HG02610 (cell line): ENCODE measurements at regions not wholly inside any gene's neighbourhood (a gene's known extent, or its start where the extent isn't known, plus 50 kb on each side); places are given as distances from the start of the nearest gene placed in this dataset.

Experiments
- ATAC-seq: cut with Tn5 transposase; IDR thresholded peaks from one replicate; pipeline ENCODE4 v1.9.1; 2021; ENCODE audit warnings: mild to moderate bottlenecking, moderate library complexity; ENCODE audit not compliant: unreplicated experiment

DNA sequence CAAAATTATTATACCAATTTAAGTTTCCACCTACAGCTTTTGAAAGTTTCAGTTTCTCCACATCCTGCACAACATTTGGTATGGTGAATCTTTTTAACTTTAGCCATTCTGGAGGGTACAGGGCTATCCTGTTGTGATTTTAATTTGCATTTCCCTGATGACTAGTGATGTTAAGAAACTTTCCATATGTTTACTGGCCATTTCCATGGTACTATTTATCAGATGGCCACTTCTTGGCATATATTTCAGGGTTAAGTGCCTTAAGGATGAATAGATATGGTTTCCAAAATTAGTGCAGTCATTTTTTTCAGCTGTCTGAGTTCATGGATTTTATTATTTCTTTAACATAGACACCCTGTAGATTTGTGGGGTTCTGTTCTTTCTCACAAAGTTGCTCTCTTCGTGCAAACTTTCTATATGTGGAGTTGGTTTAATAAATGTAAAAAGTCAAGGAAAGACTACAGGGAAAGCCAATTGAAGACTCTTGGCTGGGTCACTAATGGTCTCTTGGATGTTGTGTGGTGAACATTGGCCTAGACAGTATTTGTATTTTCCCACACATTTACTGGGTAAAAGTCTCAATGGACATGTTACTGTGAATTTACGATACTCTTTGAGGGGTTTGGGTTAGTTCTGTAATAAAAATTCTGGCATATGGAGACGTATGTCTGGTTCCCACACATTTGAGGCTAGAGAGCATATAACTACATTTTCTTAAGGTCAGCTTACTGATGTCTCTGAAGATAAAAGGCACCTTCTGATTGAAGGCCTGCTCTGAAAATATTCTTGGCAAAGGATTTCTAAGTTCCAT, 147.5 kb upstream of the PDZRN3 start:
- no peak for ATAC-seq

DNA sequence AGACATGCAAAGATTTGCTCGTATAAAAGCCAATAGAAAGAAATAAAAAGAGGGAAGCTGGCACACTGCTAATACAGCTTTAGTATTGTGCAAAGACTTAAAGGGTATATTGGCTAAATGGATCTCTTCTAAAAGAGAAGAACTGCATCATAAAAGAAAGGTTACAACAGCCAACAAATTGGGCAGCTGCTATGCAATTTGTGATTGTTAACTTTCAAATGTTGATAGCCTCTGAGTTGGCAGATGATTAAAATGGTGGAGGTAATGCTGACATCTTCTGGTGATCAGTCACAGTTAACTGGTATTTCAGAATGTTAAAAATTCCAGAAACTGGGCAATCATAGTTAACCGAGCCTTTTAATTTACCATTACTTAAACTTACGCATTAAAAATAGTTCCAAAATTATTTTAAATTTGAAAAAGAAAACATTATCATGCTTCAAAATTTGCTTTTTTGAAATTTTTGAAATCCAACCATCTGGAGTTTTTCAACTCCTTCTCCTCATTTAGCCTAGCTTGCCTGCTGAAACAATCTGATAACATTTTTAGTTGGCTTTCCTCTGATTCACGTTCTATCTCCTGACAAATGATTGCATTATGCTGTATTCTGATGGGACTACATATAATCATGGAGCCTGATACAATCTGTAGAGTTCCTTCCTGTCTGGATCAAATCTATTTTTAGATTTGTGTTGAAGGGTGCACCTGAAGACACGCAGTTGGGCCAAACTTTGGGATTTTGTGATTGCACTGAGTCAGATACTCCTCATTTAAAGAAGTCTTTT, 144.0 kb upstream of the PDZRN3 start:
- ATAC-seq: no peak

- ATAC-seq: no peak
These were observed 142.0 kb upstream of the PDZRN3 start for GRCh38 chr3:73766599-73767381.

- no peak for ATAC-seq
These were observed 141.3 kb upstream of the PDZRN3 start for GRCh38 chr3:73765878-73766545.

- ATAC-seq: no peak
These were observed 138.1 kb upstream of the PDZRN3 start for GRCh38 chr3:73762855-73763254.

DNA sequence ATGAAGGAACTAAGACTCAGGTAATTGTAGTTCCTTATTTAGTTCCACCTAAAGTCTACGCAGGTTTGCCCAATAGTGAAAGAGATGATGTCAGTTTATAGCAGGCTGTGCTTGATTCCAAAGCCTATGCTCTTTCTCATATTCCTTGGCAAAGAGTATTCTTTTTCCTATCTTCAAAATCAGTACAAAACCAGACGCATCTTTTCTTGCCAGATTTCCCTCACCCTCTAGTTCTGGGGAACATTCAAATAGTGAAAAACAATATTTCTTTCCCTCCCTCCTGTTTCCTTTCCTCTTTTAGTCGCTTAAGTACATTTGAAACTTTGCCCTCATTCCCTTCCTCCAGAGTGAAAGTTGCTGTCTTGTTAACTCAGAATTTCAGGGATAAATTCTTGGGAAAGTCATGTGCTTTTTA, 134.6 kb upstream of the PDZRN3 start:
- ATAC-seq: no peak

DNA sequence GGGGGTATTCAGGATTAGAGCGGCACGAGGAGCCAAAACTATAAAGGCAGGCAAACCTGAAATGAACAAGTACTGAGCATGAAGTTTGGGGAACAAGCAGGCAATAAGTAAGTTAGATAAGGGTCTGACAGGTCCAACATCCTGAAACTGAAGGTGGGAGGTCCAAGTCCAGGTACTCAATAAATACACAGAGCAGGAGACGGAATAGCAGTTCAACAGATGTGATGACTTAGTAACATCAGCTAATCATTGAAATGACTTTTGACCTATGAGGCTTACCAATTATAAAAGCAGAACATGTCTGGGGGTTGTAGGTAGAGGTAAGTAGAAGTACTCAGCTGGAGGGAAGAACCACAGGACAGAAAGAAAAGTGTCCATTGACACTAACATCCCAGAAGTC, 132.8 kb upstream of the PDZRN3 start:
- ATAC-seq: no peak

- ATAC-seq: no peak
These were observed 129.2 kb upstream of the PDZRN3 start for GRCh38 chr3:73753985-73754384.

- ATAC-seq: no peak
These were observed 127.6 kb upstream of the PDZRN3 start for GRCh38 chr3:73752338-73752737.

DNA sequence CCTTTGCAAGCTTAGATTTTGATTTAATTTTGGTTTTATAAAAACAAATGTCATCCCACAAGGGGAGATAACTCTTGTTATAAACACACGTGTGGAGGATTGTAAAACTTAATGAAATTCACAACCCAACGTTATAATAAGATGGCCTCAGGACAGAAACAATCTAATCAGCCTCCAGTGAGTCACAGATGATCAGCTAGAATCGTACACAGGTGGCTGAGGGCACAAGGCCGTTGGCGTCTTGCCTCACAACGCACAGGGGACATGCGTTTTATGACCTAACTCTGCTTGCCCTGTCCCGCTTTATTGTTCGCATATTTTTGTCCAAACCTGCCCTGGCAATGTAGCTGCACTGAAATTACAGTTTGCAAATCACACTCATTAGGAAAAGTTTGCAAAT, 121.9 kb upstream of the PDZRN3 start:
- no peak for ATAC-seq

- no peak for ATAC-seq
These were observed 120.9 kb upstream of the PDZRN3 start for GRCh38 chr3:73745526-73746191.

DNA sequence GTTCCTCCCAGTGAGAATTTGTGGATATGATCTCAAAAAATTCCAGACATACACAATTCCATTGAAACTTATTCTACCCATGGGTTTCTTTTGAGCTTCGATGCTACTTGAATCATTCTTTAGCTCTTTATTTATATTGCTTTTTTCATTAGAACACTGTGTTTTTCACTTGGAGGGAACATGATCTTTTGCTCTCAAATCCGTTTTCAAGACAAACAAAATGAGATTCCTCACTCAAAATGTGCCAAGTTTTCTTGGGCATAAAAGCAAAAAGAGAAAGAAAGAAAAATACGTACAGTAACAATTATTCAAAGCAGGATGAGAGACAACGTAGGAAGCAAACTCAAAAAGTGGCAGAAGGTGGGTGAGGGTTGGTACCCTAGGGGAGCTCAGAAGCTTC, 118.8 kb upstream of the PDZRN3 start:
- ATAC-seq: no peak

- ATAC-seq: no peak
These were observed 115.2 kb upstream of the PDZRN3 start for GRCh38 chr3:73739791-73740453.

DNA sequence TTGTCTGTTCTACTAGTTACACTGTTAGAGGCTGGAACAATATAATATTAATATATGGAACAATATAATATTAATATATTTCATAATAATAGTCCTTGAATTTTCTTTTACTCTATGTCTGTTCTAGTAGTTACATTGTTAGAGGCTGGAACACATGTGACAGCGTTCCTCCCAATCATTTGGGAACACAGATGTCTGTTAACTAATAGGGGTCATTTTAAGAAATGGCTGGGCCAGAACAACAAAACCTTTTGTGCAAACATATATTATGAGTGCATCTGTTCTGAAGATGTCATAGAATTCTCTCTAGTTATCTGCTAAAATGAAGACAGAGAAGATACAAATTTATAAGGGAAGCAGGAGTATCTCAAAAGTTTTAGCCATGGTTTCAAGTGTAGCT, 114.0 kb upstream of the PDZRN3 start:
- no peak for ATAC-seq

GRCh38 chr3:73734211-73735089, 109.7 kb upstream of the PDZRN3 start:
- no peak for ATAC-seq

DNA sequence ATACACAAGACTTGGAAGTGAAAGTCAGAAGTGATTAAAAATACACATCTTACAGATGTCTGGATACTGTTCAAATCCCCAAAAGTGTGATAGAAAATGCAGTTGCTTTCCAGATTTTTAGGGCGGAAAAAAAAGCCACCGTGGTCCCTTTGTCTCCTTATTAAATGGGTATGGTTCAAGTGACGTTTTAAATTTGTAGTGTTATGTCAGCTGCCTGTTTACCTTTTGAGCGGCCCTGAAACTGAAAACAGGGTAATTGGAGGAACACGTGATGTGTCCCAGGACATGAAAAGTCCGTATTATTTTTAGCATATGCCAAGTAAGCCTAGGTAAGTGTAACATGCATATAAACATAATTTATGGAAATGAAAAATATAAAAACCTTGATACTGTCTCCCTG, 109.0 kb upstream of the PDZRN3 start:
- ATAC-seq: no peak

GRCh38 chr3:73729969-73730440, 105.3 kb upstream of the PDZRN3 start:
- no peak for ATAC-seq

DNA sequence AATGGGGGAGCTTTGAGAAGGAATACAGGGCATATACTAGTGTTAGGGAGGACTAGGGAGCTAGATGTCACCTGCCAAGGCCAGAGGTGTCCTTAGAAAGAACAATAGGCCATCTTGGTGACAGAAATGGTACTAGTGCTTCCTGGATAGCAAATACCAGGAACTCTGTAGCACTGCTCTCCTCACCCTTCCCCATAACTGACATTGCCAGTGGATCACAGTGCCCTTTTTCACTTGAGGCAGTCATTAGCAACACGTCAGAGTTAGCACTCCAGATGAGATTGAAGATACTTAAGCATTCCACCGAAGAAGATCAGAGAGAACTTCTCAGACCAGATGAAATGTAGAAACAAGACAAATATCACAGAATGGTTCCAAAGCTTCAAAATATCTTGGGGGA, 103.1 kb upstream of the PDZRN3 start:
- no peak for ATAC-seq
